ENCODE measurements at regions not wholly inside any gene's neighbourhood (a gene's known extent, or its start where the extent isn't known, plus 50 kb on each side); places are given as distances from the start of the nearest gene placed in this dataset.

GRCh38 chr11:27857014-27857413 is 156.8 kb upstream of the BDNF start:
- H3K9me3 ChIP-seq = no peaks in the 10 kb centered on the region
- intact Hi-C loops (cut with DNase I) = no loop called here
- no peak for TF ChIP-seq CTCF (IDR thresholded peaks at IDR 0.05)
- no peaks in the 10 kb centered on the region for H3K36me3 ChIP-seq
- ATAC-seq (no peak), DNase-seq (no peak)
- no peak overlapping the region for H3K4me3 ChIP-seq
- H3K27me3 ChIP-seq = no peaks in the 10 kb centered on the region
- no peak overlapping the region for H3K27ac ChIP-seq
- H3K4me1 ChIP-seq = no peaks in the 10 kb centered on the region

- Histone ChIP-seq H3K4me3 (no peak overlapping the region), H3K9me3 (peaks cover 0 to 3% of the 10 kb centered on the region in 2 donors), H3K27ac (no peak overlapping the region), H3K36me3 (no peaks in the 10 kb centered on the region), H3K27me3 (no peaks in the 10 kb centered on the region), H3K4me1 (no peaks in the 10 kb centered on the region)
- ATAC-seq (no peak), DNase-seq (no peak)
- intact Hi-C loops (cut with DNase I) = no loop called here
- TF ChIP-seq CTCF (IDR thresholded peaks at IDR 0.05) = no peak
These were observed 148.2 kb upstream of the BDNF start for GRCh38 chr11:27848423-27848822.

- no peaks in the 10 kb centered on the region for H3K36me3 ChIP-seq
- H3K4me3 ChIP-seq = no peak overlapping the region
- no peaks in the 10 kb centered on the region for H3K27me3 ChIP-seq
- intact Hi-C loops (cut with DNase I) = no loop called here
- DNase-seq (no peak), ATAC-seq (no peak)
- H3K9me3 ChIP-seq = peaks cover 0 to 8% of the 10 kb centered on the region in 2 donors
- no peak for TF ChIP-seq CTCF (IDR thresholded peaks at IDR 0.05)
- no peaks in the 10 kb centered on the region for H3K4me1 ChIP-seq
- no peak overlapping the region for H3K27ac ChIP-seq
These were observed 147.2 kb upstream of the BDNF start for GRCh38 chr11:27847496-27847895.

GRCh38 chr11:27842290-27842689 is 142.0 kb upstream of the BDNF start:
- Histone ChIP-seq H3K36me3 (no peaks in the 10 kb centered on the region), H3K27me3 (no peaks in the 10 kb centered on the region), H3K9me3 (peaks cover 0 to 5% of the 10 kb centered on the region in 2 donors), H3K27ac (no peak overlapping the region), H3K4me3 (no peak overlapping the region), H3K4me1 (no peaks in the 10 kb centered on the region)
- ATAC-seq (no peak), DNase-seq (no peak)
- no peak for TF ChIP-seq CTCF (IDR thresholded peaks at IDR 0.05)
- intact Hi-C loops (cut with DNase I) = no loop called here

GRCh38 chr11:27841023-27841422 is 140.8 kb upstream of the BDNF start:
- no peak for DNase-seq
- no peaks in the 10 kb centered on the region for H3K27me3 ChIP-seq
- no peaks in the 10 kb centered on the region for H3K4me1 ChIP-seq
- no peaks in the 10 kb centered on the region for H3K36me3 ChIP-seq
- H3K9me3 ChIP-seq = peaks cover 0 to 5% of the 10 kb centered on the region in 2 donors
- intact Hi-C loops (cut with DNase I) = no loop called here
- no peak overlapping the region for H3K27ac ChIP-seq
- no peak overlapping the region for H3K4me3 ChIP-seq
- no peak for ATAC-seq
- no peak for TF ChIP-seq CTCF (IDR thresholded peaks at IDR 0.05)

Data from left lung (tissue), 4 donors.